IMR-90 (cell line): ENCODE measurements at regions not wholly inside any gene's neighbourhood (a gene's known extent, or its start where the extent isn't known, plus 50 kb on each side); places are given as distances from the start of the nearest gene placed in this dataset.

Source experiments
- ATAC-seq: fragments of 200-7000 bp; cut with Tn5 transposase; 2 replicates; pipeline ENCODE4 v1.9.1; 2020; ENCODE audit warnings: low read depth, mild to moderate bottlenecking, moderate library complexity
- BruUV-seq: library from RNA; stranded (reverse); fragments of 400-500 nt; replicated peaks from 2 replicates; lab custom pipeline; 2021; lab: Mats Ljungman, UMichigan
- CTCF ChIA-PET: fragments of 300-600 bp; formaldehyde crosslinking; extraction: SDS; loops from one replicate; lab custom pipeline; 2021; ENCODE audit warnings: antibody characterized with exemption; lab: Yijun Ruan, JAX
- POLR2A ChIA-PET: fragments of 300-600 bp; sonication (Branson Sonifier 250); formaldehyde crosslinking; loops from one replicate; lab custom pipeline; 2022; ENCODE audit warnings: antibody characterized with exemption; ENCODE audit not compliant: unreplicated experiment; lab: Charles Lee
- DNase-seq: peaks from one replicate; pipeline ENCODE4 v3.0.0; 2013
- H2AFZ ChIP-seq: replicated peaks from 2 replicates; pipeline ENCODE3; 2013; ENCODE audit warnings: low read length, mild to moderate bottlenecking; ENCODE audit not compliant: poor library complexity
- H2AK5ac ChIP-seq: 2 replicates; pipeline ENCODE4 v1.6.1; 2013; ENCODE audit warnings: low read depth, low read length, inconsistent platforms
- H2AK9ac ChIP-seq: replicated peaks from 2 replicates; pipeline ENCODE3; 2013; ENCODE audit warnings: mild to moderate bottlenecking, low read depth, low read length, moderate library complexity; ENCODE audit not compliant: poor library complexity
- H2BK120ac ChIP-seq: 2 replicates; pipeline ENCODE4 v1.6.1; 2013; ENCODE audit warnings: low read depth, low read length, inconsistent platforms
- H2BK15ac ChIP-seq: 3 replicates; pipeline ENCODE4 v1.6.1; 2013; ENCODE audit warnings: low read depth, low read length, inconsistent platforms
- H2BK20ac ChIP-seq: 2 replicates; pipeline ENCODE4 v1.6.1; 2013; ENCODE audit warnings: low read depth, mild to moderate bottlenecking, inconsistent platforms, low read length, moderate library complexity
- H2BK5ac ChIP-seq: 2 replicates; pipeline ENCODE4 v1.6.1; 2013; ENCODE audit warnings: mild to moderate bottlenecking, low read depth, low read length, inconsistent platforms; ENCODE audit not compliant: poor library complexity, severe bottlenecking
- H3K14ac ChIP-seq: replicated peaks from 2 replicates; pipeline ENCODE4 v1.6.1; 2013; ENCODE audit warnings: low read depth, low read length, inconsistent platforms
- H3K18ac ChIP-seq: 2 replicates; pipeline ENCODE4 v1.6.1; 2013; ENCODE audit warnings: low read depth, low read length, control low read depth
- H3K23ac ChIP-seq: 2 replicates; pipeline ENCODE4 v1.6.1; 2013; ENCODE audit warnings: low read depth, low read length, inconsistent platforms
- H3K27ac ChIP-seq: 2 replicates; pipeline ENCODE4 v1.5.1; 2013; ENCODE audit warnings: mild to moderate bottlenecking, control low read depth, low read length; ENCODE audit not compliant: insufficient read depth
- H3K27me3 ChIP-seq: 2 replicates; pipeline ENCODE4 v1.6.1; 2013; ENCODE audit warnings: low read length; ENCODE audit not compliant: control insufficient read depth, insufficient read depth
- H3K36me3 ChIP-seq: 2 replicates; pipeline ENCODE4 v1.6.1; 2013; ENCODE audit warnings: low read length, mixed read lengths; ENCODE audit not compliant: control insufficient read depth, insufficient read depth
- H3K4ac ChIP-seq: 2 replicates; pipeline ENCODE4 v1.6.1; 2013; ENCODE audit warnings: low read depth, low read length, inconsistent platforms
- H3K4me1 ChIP-seq: 2 replicates; pipeline ENCODE4 v1.6.1; 2013; ENCODE audit warnings: low read length, mixed read lengths; ENCODE audit not compliant: control insufficient read depth, insufficient read depth
- H3K4me2 ChIP-seq: 2 replicates; pipeline ENCODE4 v1.6.1; 2013; ENCODE audit warnings: low read depth, mild to moderate bottlenecking, control low read depth, low read length, moderate library complexity
- H3K4me3 ChIP-seq: 2 replicates; pipeline ENCODE4 v1.5.1; 2013; ENCODE audit warnings: low read depth, mild to moderate bottlenecking, control low read depth, low read length, moderate library complexity; ENCODE audit not compliant: insufficient read depth
- H3K56ac ChIP-seq: 2 replicates; pipeline ENCODE4 v1.6.1; 2013; ENCODE audit warnings: low read length, inconsistent platforms; ENCODE audit not compliant: insufficient read depth; ENCODE audit errors: extremely low read depth
- H3K79me1 ChIP-seq, 2 experiments: 2 replicates each; pipeline ENCODE4 v1.6.1; 2013; ENCODE audit warnings: low read length in 2 of 2, inconsistent platforms in 1 of 2, low read depth in 1 of 2
- H3K9ac ChIP-seq: 2 replicates; pipeline ENCODE4 v1.6.1; 2013; ENCODE audit warnings: low read depth, low read length, control low read depth
- H3K9me1 ChIP-seq: 2 replicates; pipeline ENCODE4 v1.6.1; 2013; ENCODE audit warnings: low read length, inconsistent platforms; ENCODE audit not compliant: insufficient read depth
- H3K9me3 ChIP-seq: 2 replicates; pipeline ENCODE4 v1.6.1; 2013; ENCODE audit warnings: low read length; ENCODE audit not compliant: control insufficient read depth, insufficient read depth
- H4K20me1 ChIP-seq: 2 replicates; pipeline ENCODE4 v1.6.1; 2013; ENCODE audit warnings: low read length, inconsistent platforms; ENCODE audit not compliant: insufficient read depth
- H4K5ac ChIP-seq: 2 replicates; pipeline ENCODE4 v1.6.1; 2013; ENCODE audit warnings: mild to moderate bottlenecking, low read depth, low read length, control low read depth
- H4K8ac ChIP-seq, 2 experiments: 2 replicates each; pipeline ENCODE4 v1.6.1; 2013; ENCODE audit warnings: low read depth in 2 of 2, low read length in 2 of 2, control low read depth in 1 of 2, inconsistent platforms in 1 of 2
- H4K91ac ChIP-seq: 2 replicates; pipeline ENCODE4 v1.6.1; 2013; ENCODE audit warnings: low read depth, low read length, inconsistent platforms; ENCODE audit not compliant: insufficient read depth
- MAZ ChIP-seq: IDR thresholded peaks from 2 replicates; pipeline ENCODE4 v1.6.1; 2012; ENCODE audit warnings: low read depth, mild to moderate bottlenecking, low read length, improper control_type of control experiment, moderate library complexity, borderline replicate concordance
- NFE2L2 ChIP-seq: fragments of 150-350 bp; IDR thresholded peaks from 2 replicates; pipeline ENCODE4 v1.6.1; 2016; ENCODE audit warnings: low read depth, mild to moderate bottlenecking, low read length
- WGBS, 2 experiments: methylation state at CpG; one replicate each; pipeline versions ENCODE4 v1.1.5 to v1.1.7; 2013; ENCODE audit warnings: missing lambda C conversion rate in 2 of 2; ENCODE audit not compliant: insufficient read length in 1 of 2; ENCODE audit errors: extremely low coverage in 2 of 2; 5-methylcytosine and 5-hydroxymethylcytosine counted together
- dilution Hi-C: fragments of 300-500 bp; cut with HindIII; formaldehyde crosslinking; loops from one replicate; pipeline ENCODE4 v1.14.3; 2018; ENCODE audit warnings: low sequenced_read_pairs; ENCODE audit not compliant: unreplicated experiment
- in situ Hi-C: fragments of 300-500 bp; cut with MboI; formaldehyde crosslinking; loops from 3 replicates; pipeline ENCODE4 v1.14.3; 2019; ENCODE audit warnings: low sequenced_read_pairs, inconsistent platforms, mixed read lengths
- intact Hi-C: fragments of 100-400 bp; cut with micrococcal nuclease; formaldehyde crosslinking; loops from 2 replicates; pipeline ENCODE4 v1.10.0; 2022
- TF ChIP-seq, protein P1 (sequence below): conservative IDR thresholded peaks from 2 replicates; pipeline ENCODE4 v1.5.1; 2012; ENCODE audit warnings: mild to moderate bottlenecking, low read depth, low read length, improper control_type of control experiment

- Histone ChIP-seq H2BK15ac (peak overlapping the region; percentile 9; the same call in 1 of the 3 replicates), H3K4me1 (peaks cover 35% of the 10 kb centered on the region), H3K27ac (peak overlapping the region; percentile 43; the same call in 1 of the 2 replicates)
Measured at GRCh38 chr3:159788291-159788690, 200.3 kb upstream of the IL12A start.

More at GRCh38 chr3:159788291-159788690, 200.3 kb upstream of the IL12A start:
- Histone ChIP-seq H4K5ac (peak overlapping the region; percentile 7; the same call in 1 of the 2 replicates), H3K18ac (peak overlapping the region; percentile 69; the same call in 1 of the 2 replicates), H2AFZ (no peak overlapping the region), H3K9me3 (no peaks in the 10 kb centered on the region), H3K4me2 (peak overlapping the region; percentile 91), H3K14ac (peak overlapping the region; percentile 73), H2AK5ac (no peak overlapping the region; the same call in 1 of the 2 replicates), H3K4ac (peak overlapping the region; percentile 58; the same call in 1 of the 2 replicates), H3K27me3 (no peaks in the 10 kb centered on the region), H3K79me1 (peaks cover 31 to 75% of the 10 kb centered on the region in 2 experiments), H4K91ac (no peak overlapping the region), H2BK5ac (peak overlapping the region; percentile 74), H3K36me3 (no peaks in the 10 kb centered on the region), H3K4me3 (no peak overlapping the region), H2AK9ac (no peak overlapping the region), H3K9me1 (peaks cover 30% of the 10 kb centered on the region), H4K8ac (peak overlapping the region in 1 of 2 experiments; percentile 6; a peak in 2 of 4 replicates), H2BK120ac (peak overlapping the region; percentile 51; the same call in 1 of the 2 replicates), H3K9ac (no peak overlapping the region), H2BK20ac (peak overlapping the region; percentile 57; the same call in 1 of the 2 replicates), H3K23ac (peak overlapping the region; percentile 60; the same call in 1 of the 2 replicates), H3K56ac (no peak overlapping the region), H4K20me1 (peaks cover 15% of the 10 kb centered on the region)
- intact Hi-C loops (no loop called here), in situ Hi-C loops (no loop called here), dilution Hi-C loops (no loop called here)
- TF ChIP-seq, protein P1, sequence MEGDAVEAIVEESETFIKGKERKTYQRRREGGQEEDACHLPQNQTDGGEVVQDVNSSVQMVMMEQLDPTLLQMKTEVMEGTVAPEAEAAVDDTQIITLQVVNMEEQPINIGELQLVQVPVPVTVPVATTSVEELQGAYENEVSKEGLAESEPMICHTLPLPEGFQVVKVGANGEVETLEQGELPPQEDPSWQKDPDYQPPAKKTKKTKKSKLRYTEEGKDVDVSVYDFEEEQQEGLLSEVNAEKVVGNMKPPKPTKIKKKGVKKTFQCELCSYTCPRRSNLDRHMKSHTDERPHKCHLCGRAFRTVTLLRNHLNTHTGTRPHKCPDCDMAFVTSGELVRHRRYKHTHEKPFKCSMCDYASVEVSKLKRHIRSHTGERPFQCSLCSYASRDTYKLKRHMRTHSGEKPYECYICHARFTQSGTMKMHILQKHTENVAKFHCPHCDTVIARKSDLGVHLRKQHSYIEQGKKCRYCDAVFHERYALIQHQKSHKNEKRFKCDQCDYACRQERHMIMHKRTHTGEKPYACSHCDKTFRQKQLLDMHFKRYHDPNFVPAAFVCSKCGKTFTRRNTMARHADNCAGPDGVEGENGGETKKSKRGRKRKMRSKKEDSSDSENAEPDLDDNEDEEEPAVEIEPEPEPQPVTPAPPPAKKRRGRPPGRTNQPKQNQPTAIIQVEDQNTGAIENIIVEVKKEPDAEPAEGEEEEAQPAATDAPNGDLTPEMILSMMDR: no peak
- TF ChIP-seq MAZ: no peak
- TF ChIP-seq NFE2L2: no peak
- ChIA-PET POLR2A (no interaction called here), CTCF (interaction anchor here (0.9 kb wide), 2 partner anchors 12 to 22 kb away, joined by 3 to 4 read pairs; no protein-coding TSS in a partner anchor)
- DNase-seq (no peak), ATAC-seq (no peak)
- no CpG with 5 or more reads among the region's 3 CpGs for WGBS, 2 experiments
- no TSS peak for BruUV-seq
